ENCODE measurements at regions not wholly inside any gene's neighbourhood (a gene's known extent, or its start where the extent isn't known, plus 50 kb on each side); places are given as distances from the start of the nearest gene placed in this dataset.

- Histone ChIP-seq H3K9me3 (ENCODE audit: insufficient read depth, low read length) (no peaks in the 10 kb centered on the region), H3K4me1 (ENCODE audit: insufficient read depth, insufficient read length) (no peaks in the 10 kb centered on the region), H3K4me3 (ENCODE audit: insufficient read length, low read depth) (no peak overlapping the region), H3K27me3 (ENCODE audit: insufficient read depth, insufficient read length) (no peaks in the 10 kb centered on the region), H3K9ac (ENCODE audit: insufficient read length, low read depth) (no peak overlapping the region), H3K36me3 (ENCODE audit: insufficient read depth, insufficient read length, low read length) (no peaks in the 10 kb centered on the region)
- DNase-seq (ENCODE audit: low read depth, low spot score): no peak
- TF ChIP-seq ZNF274 (IDR thresholded peaks at IDR 0.05; ENCODE audit: low read depth, low read length) (no peak), SUZ12 (IDR thresholded peaks at IDR 0.05; ENCODE audit: extremely low read depth, insufficient read depth, insufficient read length) (no peak), YY1 (IDR thresholded peaks at IDR 0.05; ENCODE audit: insufficient read depth, insufficient read length) (no peak)
Observed at GRCh38 chr2:21416226-21416625, 292.5 kb downstream of the TDRD15 start.

- H3K27me3 ChIP-seq (ENCODE audit: insufficient read depth, insufficient read length): no peaks in the 10 kb centered on the region
- H3K36me3 ChIP-seq (ENCODE audit: insufficient read depth, insufficient read length, low read length): no peaks in the 10 kb centered on the region
- no peak overlapping the region for H3K9ac ChIP-seq (ENCODE audit: insufficient read length, low read depth)
- H3K4me3 ChIP-seq (ENCODE audit: insufficient read length, low read depth): no peak overlapping the region
- no peaks in the 10 kb centered on the region for H3K4me1 ChIP-seq (ENCODE audit: insufficient read depth, insufficient read length)
- DNase-seq (ENCODE audit: low read depth, low spot score): no peak
- TF ChIP-seq YY1 (IDR thresholded peaks at IDR 0.05; ENCODE audit: insufficient read depth, insufficient read length) (no peak), ZNF274 (IDR thresholded peaks at IDR 0.05; ENCODE audit: low read depth, low read length) (no peak), SUZ12 (IDR thresholded peaks at IDR 0.05; ENCODE audit: extremely low read depth, insufficient read depth, insufficient read length) (no peak)
- H3K9me3 ChIP-seq (ENCODE audit: insufficient read depth, low read length): no peaks in the 10 kb centered on the region
Observed at GRCh38 chr2:21418456-21418855, 294.7 kb downstream of the TDRD15 start.

GRCh38 chr2:21420553-21421335 is 297.0 kb downstream of the TDRD15 start:
- no peaks in the 10 kb centered on the region for H3K4me1 ChIP-seq (ENCODE audit: insufficient read depth, insufficient read length)
- no peak overlapping the region for H3K4me3 ChIP-seq (ENCODE audit: insufficient read length, low read depth)
- no peak overlapping the region for H3K9ac ChIP-seq (ENCODE audit: insufficient read length, low read depth)
- no peaks in the 10 kb centered on the region for H3K9me3 ChIP-seq (ENCODE audit: insufficient read depth, low read length)
- no peaks in the 10 kb centered on the region for H3K27me3 ChIP-seq (ENCODE audit: insufficient read depth, insufficient read length)
- H3K36me3 ChIP-seq (ENCODE audit: insufficient read depth, insufficient read length, low read length): no peaks in the 10 kb centered on the region
- no peak for TF ChIP-seq ZNF274 (IDR thresholded peaks at IDR 0.05; ENCODE audit: low read depth, low read length)
- no peak for TF ChIP-seq SUZ12 (IDR thresholded peaks at IDR 0.05; ENCODE audit: extremely low read depth, insufficient read depth, insufficient read length)
- TF ChIP-seq YY1 (IDR thresholded peaks at IDR 0.05; ENCODE audit: insufficient read depth, insufficient read length): no peak
- DNase-seq (ENCODE audit: low read depth, low spot score): no peak

GRCh38 chr2:21422050-21422449 is 298.3 kb downstream of the TDRD15 start:
- TF ChIP-seq SUZ12 (IDR thresholded peaks at IDR 0.05; ENCODE audit: extremely low read depth, insufficient read depth, insufficient read length) (no peak), ZNF274 (IDR thresholded peaks at IDR 0.05; ENCODE audit: low read depth, low read length) (no peak), YY1 (IDR thresholded peaks at IDR 0.05; ENCODE audit: insufficient read depth, insufficient read length) (no peak)
- Histone ChIP-seq H3K9me3 (ENCODE audit: insufficient read depth, low read length) (no peaks in the 10 kb centered on the region), H3K4me3 (ENCODE audit: insufficient read length, low read depth) (no peak overlapping the region), H3K27me3 (ENCODE audit: insufficient read depth, insufficient read length) (no peaks in the 10 kb centered on the region), H3K4me1 (ENCODE audit: insufficient read depth, insufficient read length) (no peaks in the 10 kb centered on the region), H3K9ac (ENCODE audit: insufficient read length, low read depth) (no peak overlapping the region), H3K36me3 (ENCODE audit: insufficient read depth, insufficient read length, low read length) (no peaks in the 10 kb centered on the region)
- peak; percentile 50 for DNase-seq (ENCODE audit: low read depth, low spot score)

- Histone ChIP-seq H3K27me3 (ENCODE audit: insufficient read depth, insufficient read length) (no peaks in the 10 kb centered on the region), H3K9me3 (ENCODE audit: insufficient read depth, low read length) (no peaks in the 10 kb centered on the region), H3K9ac (ENCODE audit: insufficient read length, low read depth) (no peak overlapping the region), H3K4me3 (ENCODE audit: insufficient read length, low read depth) (no peak overlapping the region), H3K4me1 (ENCODE audit: insufficient read depth, insufficient read length) (no peaks in the 10 kb centered on the region), H3K36me3 (ENCODE audit: insufficient read depth, insufficient read length, low read length) (no peaks in the 10 kb centered on the region)
- no peak for DNase-seq (ENCODE audit: low read depth, low spot score)
- TF ChIP-seq ZNF274 (IDR thresholded peaks at IDR 0.05; ENCODE audit: low read depth, low read length) (no peak), YY1 (IDR thresholded peaks at IDR 0.05; ENCODE audit: insufficient read depth, insufficient read length) (no peak), SUZ12 (IDR thresholded peaks at IDR 0.05; ENCODE audit: extremely low read depth, insufficient read depth, insufficient read length) (no peak)
Observed at GRCh38 chr2:21422724-21423522, 299.2 kb downstream of the TDRD15 start.

GRCh38 chr2:21423854-21424253 is 300.1 kb downstream of the TDRD15 start:
- no peaks in the 10 kb centered on the region for H3K9me3 ChIP-seq (ENCODE audit: insufficient read depth, low read length)
- no peaks in the 10 kb centered on the region for H3K36me3 ChIP-seq (ENCODE audit: insufficient read depth, insufficient read length, low read length)
- H3K9ac ChIP-seq (ENCODE audit: insufficient read length, low read depth): no peak overlapping the region
- H3K4me1 ChIP-seq (ENCODE audit: insufficient read depth, insufficient read length): no peaks in the 10 kb centered on the region
- TF ChIP-seq YY1 (IDR thresholded peaks at IDR 0.05; ENCODE audit: insufficient read depth, insufficient read length): no peak
- no peak for TF ChIP-seq ZNF274 (IDR thresholded peaks at IDR 0.05; ENCODE audit: low read depth, low read length)
- TF ChIP-seq SUZ12 (IDR thresholded peaks at IDR 0.05; ENCODE audit: extremely low read depth, insufficient read depth, insufficient read length): no peak
- DNase-seq (ENCODE audit: low read depth, low spot score): no peak
- H3K4me3 ChIP-seq (ENCODE audit: insufficient read length, low read depth): no peak overlapping the region
- no peaks in the 10 kb centered on the region for H3K27me3 ChIP-seq (ENCODE audit: insufficient read depth, insufficient read length)

- Histone ChIP-seq H3K9ac (ENCODE audit: insufficient read length, low read depth) (no peak overlapping the region), H3K4me3 (ENCODE audit: insufficient read length, low read depth) (no peak overlapping the region), H3K36me3 (ENCODE audit: insufficient read depth, insufficient read length, low read length) (no peaks in the 10 kb centered on the region), H3K27me3 (ENCODE audit: insufficient read depth, insufficient read length) (no peaks in the 10 kb centered on the region), H3K4me1 (ENCODE audit: insufficient read depth, insufficient read length) (no peaks in the 10 kb centered on the region), H3K9me3 (ENCODE audit: insufficient read depth, low read length) (no peaks in the 10 kb centered on the region)
- TF ChIP-seq YY1 (IDR thresholded peaks at IDR 0.05; ENCODE audit: insufficient read depth, insufficient read length): no peak
- no peak for DNase-seq (ENCODE audit: low read depth, low spot score)
Observed at GRCh38 chr2:21424375-21424774, 300.6 kb downstream of the TDRD15 start.
